ENCODE measurements at regions not wholly inside any gene's neighbourhood (a gene's known extent, or its start where the extent isn't known, plus 50 kb on each side); places are given as distances from the start of the nearest gene placed in this dataset.

DNA sequence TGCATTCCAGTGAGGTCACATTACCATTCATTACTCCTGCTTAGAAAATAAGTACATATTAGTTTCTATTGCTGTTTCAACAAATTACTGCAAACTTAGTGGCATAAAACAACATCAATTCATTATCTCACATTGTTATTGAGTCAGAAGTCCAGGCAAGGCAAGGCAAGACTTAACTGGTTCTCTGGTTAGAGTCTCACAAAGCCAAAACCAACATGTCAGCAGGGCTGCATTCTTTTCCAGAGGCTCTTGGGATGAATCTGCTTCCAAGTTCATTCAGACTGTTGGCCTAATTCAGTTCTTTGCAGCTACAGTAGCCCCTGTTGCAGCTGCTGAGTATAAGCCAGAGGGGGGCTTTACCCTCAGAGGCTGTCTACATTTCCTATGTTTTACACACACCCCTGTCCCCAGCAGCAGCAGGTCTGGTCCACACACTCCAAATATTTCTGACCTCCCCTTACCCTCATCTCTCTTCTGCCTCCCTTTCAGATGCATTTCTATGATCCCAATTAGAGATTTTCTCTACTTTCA is 892.1 kb upstream of the EPHA5 start:
- TF ChIP-seq CTCF (IDR thresholded peaks at IDR 0.05; ENCODE audit: low read length) (no peak), EZH2 (optimal IDR thresholded peaks at IDR 0.05; ENCODE audit: low read depth, low read length) (no peak)

Measured in MM.1S (cell line).